ENCODE measurements at regions not wholly inside any gene's neighbourhood (a gene's known extent, or its start where the extent isn't known, plus 50 kb on each side); places are given as distances from the start of the nearest gene placed in this dataset.

DNA sequence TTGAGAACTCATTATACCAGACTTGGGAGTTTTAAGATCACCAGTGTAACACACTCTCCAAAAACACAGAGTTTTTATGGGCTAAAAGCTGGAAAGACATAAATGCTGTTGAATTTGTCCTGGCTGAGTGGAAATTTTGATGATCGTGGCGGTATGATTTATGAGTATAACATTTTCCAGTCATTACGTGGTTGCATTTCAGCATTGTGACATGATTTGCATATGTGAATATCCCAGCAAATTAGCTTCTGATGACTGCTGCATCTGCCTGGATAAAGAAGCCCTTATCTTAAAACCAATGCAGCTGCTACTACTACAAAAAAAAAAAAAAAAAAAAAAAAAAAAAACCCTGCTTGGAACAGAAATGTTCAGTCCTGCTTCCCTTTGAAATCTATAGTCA, 850.9 kb downstream of the TFAP2A start:
- DNase-seq, result no peak

DNA sequence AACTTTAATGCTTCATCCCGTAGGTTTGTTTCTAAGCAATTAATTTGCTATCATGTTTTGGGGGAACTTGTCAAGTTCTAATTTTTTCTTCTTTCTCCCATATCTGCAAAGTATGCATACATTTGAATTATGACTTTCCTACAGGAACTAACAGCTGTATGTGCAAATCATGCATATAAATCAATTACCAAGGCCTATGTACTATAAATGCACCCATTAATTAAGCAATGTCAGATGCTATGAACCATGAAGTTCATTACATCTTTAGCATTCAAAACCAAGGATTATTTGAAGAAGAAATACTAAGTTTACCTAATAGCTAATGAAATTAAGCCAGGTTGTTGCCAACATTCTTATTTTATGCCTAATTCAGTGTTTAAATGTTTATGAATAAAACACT, 851.3 kb downstream of the TFAP2A start:
- DNase-seq, result no peak

GRCh38 chr6:9554806-9555205, 860.1 kb downstream of the TFAP2A start:
- DNase-seq, result no peak

DNA sequence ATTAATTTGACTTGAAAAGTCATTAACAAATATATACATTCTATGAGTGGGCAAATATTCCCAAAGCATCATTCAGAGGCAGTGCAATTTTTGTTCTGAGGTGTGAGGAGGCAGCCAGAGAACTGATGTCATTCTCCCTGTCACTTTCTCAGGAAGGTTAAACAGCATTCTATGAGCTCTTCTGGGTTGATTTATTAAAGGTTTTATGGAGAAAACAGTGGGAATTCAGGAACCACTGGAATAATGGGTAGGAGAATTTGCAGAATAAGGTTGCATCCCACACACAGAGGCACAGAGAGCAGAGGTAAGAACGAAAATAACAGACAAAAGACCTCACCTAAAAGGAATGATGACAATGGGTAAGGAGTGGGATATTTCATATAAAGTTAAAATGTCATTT, 860.6 kb downstream of the TFAP2A start:
- DNase-seq, result no peak

GRCh38 chr6:9553002-9553401, 861.9 kb downstream of the TFAP2A start:
- no peak for DNase-seq

DNA sequence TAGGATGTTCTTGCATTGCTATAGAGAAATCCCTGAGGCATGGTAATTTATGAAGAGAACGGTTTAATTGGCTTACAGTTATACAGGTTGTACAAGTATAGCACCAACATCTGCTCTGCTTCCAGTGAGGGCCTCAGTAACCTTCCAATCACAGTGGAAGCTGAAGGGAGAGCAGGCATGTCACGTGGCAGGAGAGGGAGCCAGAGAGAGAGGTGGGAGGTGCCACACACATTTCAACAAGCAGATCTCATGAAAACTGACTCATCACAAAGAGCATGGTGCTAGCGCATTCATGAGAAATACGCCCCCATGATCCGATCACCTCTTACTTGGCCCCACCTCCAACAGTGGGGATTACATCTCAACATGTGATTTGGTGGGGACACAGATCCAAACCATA, 871.2 kb downstream of the TFAP2A start:
- DNase-seq, result no peak

DNA sequence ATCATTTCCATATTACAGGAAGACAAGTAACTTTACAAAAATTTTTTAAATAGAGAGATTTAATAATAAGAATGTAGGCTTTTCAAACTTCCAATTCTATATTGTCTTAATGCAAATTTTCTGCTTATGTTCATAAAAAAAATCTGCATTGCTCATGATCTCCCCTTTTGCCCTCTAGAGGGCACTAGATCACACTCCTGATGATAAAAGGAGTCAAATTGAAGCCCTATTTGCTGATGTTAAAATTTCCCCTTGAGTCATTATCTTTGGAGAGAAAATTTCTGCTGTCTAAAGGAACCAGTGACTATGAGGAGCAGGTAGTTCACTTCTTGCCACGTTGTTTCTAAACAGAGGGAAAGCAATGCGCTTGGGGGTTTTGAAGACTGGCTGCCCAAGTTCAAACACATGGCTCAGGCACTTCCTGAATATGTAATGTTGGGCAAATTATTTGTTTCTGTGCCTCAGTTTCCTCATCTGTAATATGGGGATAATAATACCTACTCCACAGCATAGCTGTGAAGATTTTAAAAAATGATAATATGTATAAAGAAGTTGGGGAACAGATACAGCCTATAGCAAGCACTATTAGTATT, 874.2 kb downstream of the TFAP2A start:
- DNase-seq, result peak; percentile 39 to 46

- DNase-seq, result no peak
These were observed 874.7 kb downstream of the TFAP2A start for GRCh38 chr6:9540126-9540525.

DNA sequence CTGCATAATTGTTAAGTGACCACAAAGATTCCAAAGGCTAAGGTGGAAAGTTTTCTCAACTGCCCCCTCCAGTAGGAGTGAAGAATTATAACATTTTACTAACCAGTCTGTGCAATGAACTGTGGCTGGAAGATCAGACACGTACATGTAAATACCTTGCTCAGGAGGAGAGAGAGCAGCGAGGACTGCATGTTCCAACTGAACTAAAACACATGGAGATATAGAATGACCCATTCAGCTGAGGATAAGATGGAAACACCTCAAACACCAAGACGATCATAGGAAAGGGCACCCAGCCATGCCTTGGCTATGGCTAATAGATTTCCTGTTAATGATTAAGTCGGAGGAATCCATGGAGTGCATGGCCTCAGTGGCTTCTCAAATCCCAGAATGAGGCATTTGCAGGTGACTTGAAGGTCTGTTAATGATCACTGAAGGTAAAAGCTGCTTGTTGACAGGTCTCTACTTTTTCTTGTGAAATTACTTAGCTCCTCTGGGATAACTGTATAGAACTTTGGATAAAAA, 875.6 kb downstream of the TFAP2A start:
- no peak for DNase-seq

DNA sequence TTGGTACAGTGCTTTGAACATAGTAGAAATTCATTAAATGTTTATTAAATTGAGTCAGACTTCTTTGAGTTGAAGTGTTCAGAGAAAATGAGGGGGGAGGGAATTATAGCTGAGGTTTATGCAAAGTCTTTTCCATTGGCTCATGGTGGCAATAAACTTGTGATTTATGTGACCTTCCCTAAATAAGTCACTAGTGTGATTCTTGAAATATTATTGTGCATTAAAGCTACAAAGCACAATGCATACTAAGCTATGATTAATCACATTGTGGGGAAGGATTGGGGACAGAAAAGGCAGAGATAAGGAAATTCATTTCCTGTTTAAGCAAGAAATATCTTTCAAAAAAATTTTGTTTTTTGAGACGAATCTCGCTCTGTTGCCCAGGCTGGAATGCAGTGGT, 877.5 kb downstream of the TFAP2A start:
- DNase-seq, result no peak

GRCh38 chr6:9535106-9535505, 879.8 kb downstream of the TFAP2A start:
- DNase-seq, result no peak

- DNase-seq, result no peak
These were observed 882.0 kb downstream of the TFAP2A start for GRCh38 chr6:9532621-9533557.

DNA sequence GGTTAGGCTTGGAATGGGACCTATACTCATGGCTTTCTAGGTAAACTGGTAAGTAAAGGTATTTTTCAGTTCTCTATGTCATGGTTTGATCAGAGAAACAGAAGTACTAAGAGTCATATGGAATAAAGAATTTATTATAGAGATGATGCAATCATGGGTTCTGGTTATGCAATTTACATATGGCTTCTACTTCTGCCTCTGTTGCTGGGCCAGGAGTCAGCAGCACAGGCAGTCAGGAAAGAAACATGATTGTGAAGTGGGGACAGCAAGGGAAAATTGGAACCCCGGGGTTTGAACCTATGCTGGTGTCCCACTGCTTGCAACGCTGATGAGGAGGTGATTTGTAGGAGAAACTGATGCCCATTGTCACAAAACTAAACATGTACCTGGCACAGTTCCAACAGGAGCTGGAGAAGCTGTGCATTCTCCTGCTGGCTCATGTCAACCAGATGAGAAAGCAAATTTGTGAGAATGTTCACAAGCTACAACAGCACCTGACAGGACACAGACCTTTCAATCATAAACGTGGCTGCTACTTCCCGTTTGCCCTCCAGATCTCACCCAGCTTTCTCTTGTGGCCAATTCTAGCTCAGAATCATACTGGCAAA, 887.1 kb downstream of the TFAP2A start:
- DNase-seq, result peak in 1 of 2 experiments; percentile 14

DNA sequence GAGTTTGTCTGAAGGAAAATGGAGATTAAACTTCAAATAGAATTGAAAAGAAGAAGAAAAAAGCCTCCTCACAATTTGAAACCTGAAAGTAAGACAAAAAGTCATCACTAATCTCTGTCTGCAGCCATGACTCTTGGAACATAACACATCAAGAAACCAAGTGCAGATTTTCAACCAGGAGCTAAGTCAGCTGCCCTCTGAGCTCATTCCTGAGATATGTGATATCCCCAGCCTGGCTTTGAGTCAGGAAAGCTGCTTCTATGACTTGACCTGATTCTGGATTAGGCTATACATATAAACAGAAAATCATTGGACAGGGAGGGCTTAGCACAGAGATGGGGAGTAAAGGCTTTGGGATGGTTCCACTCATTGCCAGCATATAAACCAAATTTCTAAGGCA, 891.4 kb downstream of the TFAP2A start:
- no peak for DNase-seq

- DNase-seq, result no peak
These were observed 892.8 kb downstream of the TFAP2A start for GRCh38 chr6:9522101-9522500.

GRCh38 chr6:9521152-9521530, 893.7 kb downstream of the TFAP2A start:
- DNase-seq, result no peak

DNA sequence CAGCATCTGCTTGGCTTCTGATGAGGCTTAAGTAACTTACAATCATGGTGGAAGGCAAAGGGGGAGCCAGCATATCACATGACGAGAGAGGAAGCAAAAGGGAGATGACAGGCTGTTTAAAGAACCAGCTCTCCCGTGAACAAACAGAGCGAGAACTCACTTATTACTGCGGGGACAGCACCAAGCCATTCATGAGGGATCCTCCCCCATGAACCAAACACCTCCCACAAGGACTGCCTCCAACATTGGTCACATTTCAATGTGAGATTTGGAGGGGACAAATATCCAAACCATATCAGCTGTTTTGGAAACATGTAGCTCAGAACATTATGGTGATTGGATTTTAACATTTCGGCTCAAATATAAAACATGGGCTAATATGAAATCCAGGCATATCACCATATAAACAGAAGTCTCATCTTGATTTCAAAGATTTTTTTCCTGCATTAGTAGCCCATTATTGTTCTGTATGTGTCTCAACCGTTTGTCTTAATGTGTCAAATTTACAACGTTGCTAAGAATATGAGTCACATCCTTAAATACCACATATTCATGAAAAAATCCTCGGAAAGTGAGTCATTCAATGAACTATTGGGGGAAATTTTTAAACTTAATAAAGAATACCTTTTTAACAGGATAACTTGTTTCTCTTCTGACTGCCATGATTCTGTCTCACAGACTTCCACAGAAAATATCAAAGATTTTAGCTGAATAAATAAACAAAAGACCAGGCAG, 894.3 kb downstream of the TFAP2A start:
- DNase-seq, result no peak

DNA sequence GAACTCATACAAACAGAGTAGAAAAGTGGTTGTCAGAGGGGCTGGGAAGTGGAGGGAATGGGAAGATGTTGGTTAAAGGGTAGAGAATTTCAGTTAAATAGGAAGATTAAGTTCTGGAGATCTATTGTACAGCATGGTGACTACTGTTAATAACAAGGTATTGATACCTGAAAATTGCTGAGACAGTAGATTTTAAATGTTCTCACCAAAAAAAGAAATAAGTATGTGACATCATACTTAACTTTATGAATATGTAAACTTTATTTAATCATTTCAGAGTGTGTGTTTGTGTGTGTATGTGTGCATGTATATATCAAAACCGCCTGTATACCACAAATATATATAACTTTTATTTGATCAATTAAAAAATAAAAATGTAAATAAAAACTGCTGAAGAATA, 896.4 kb downstream of the TFAP2A start:
- DNase-seq, result no peak

- DNase-seq, result no peak
These were observed 897.1 kb downstream of the TFAP2A start for GRCh38 chr6:9517806-9518205.

- peak in 1 of 2 experiments; percentile 40 for DNase-seq
These were observed 899.0 kb downstream of the TFAP2A start for GRCh38 chr6:9515633-9516606.

- no peak for DNase-seq
These were observed 900.7 kb downstream of the TFAP2A start for GRCh38 chr6:9514146-9514545.

DNA sequence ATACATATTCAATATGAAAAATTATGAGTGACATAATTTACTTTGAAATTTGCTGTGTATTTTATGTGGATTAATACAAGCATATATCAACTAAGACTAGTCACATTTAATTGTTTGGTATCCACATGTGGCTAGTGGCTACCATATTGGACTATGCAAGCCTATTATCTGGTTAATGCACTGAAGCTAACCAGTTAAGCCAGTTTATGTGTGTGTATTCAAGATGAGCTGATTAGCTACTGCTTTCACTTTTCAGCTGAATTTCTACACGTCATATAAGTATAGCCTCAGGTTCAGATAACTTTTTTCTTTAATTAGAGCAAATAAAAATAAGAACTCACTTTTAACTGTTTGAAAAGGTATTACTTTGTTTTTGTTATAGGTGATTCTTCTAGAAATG, 903.7 kb downstream of the TFAP2A start:
- no peak for DNase-seq
